H1 (cell line): ENCODE measurements at regions not wholly inside any gene's neighbourhood (a gene's known extent, or its start where the extent isn't known, plus 50 kb on each side); places are given as distances from the start of the nearest gene placed in this dataset.

ENCODE experiments used
- CTCF ChIA-PET: fragments of 300-600 bp; sonication (Branson Sonifier 250); formaldehyde crosslinking; loops from one replicate; lab custom pipeline; 2021; ENCODE audit not compliant: partially characterized antibody; lab: Charles Lee
- POLR2A ChIA-PET: fragments of 300-600 bp; sonication (Branson Sonifier 250); formaldehyde crosslinking; loops from one replicate; lab custom pipeline; 2021; ENCODE audit warnings: inconsistent platforms; ENCODE audit not compliant: partially characterized antibody; lab: Charles Lee
- DNase-seq, 2 experiments: peaks; one replicate each; pipeline versions ENCODE4 v3.0.0 to v3.0.0-alpha.2; 2010 to 2022; ENCODE audit warnings: low spot score in 2 of 2, low read depth in 1 of 2, mixed read lengths in 1 of 2
- FAIRE-seq: peaks from 2 replicates; lab custom pipeline; 2011; peaks lifted over from hg19 to GRCh38; lab: Jason Lieb, UNC
- H2AFZ ChIP-seq: 2 replicates; pipeline ENCODE4 v1.8.1; 2012; ENCODE audit warnings: low read length, inconsistent platforms
- H2AK5ac ChIP-seq: 2 replicates; pipeline ENCODE4 v1.6.1; 2013; ENCODE audit warnings: low read depth, low read length
- H2BK120ac ChIP-seq: replicated peaks from 2 replicates; pipeline ENCODE3; 2013; ENCODE audit warnings: low read depth, low read length, inconsistent platforms
- H2BK12ac ChIP-seq: 2 replicates; pipeline ENCODE4 v1.6.1; 2013; ENCODE audit warnings: low read depth, low read length
- H2BK15ac ChIP-seq: 2 replicates; pipeline ENCODE4 v1.6.1; 2013; ENCODE audit warnings: low read length
- H2BK20ac ChIP-seq: 2 replicates; pipeline ENCODE4 v1.6.1; 2013; ENCODE audit warnings: low read length
- H2BK5ac ChIP-seq: 2 replicates; pipeline ENCODE4 v1.6.1; 2013; ENCODE audit warnings: low read depth, low read length
- H3K14ac ChIP-seq: 2 replicates; pipeline ENCODE4 v1.6.1; 2013; ENCODE audit warnings: inconsistent platforms; ENCODE audit not compliant: insufficient read length
- H3K18ac ChIP-seq: 2 replicates; pipeline ENCODE4 v1.6.1; 2013; ENCODE audit warnings: low read length; ENCODE audit errors: extremely low read depth
- H3K23ac ChIP-seq: 2 replicates; pipeline ENCODE4 v1.6.1; 2013; ENCODE audit warnings: inconsistent platforms; ENCODE audit not compliant: insufficient read length
- H3K23me2 ChIP-seq: 2 replicates; pipeline ENCODE4 v1.6.1; 2013; ENCODE audit warnings: low read depth, low read length
- H3K27ac ChIP-seq: 2 replicates; pipeline ENCODE4 v1.6.1; 2011; ENCODE audit warnings: low read depth, low read length, inconsistent platforms
- H3K27me3 ChIP-seq, 4 experiments: replicated peaks in 1 of 4; 1 replicate in 1 of 4; 2 replicates in 3 of 4; pipeline versions ENCODE4 v1.6.1 to v1.8.1; 2011 to 2013; ENCODE audit warnings: low read length in 3 of 4, mild to moderate bottlenecking in 3 of 4, inconsistent platforms in 2 of 4, mixed read lengths in 2 of 4, moderate library complexity in 1 of 4; ENCODE audit not compliant: control insufficient read depth in 3 of 4, insufficient read depth in 3 of 4; ENCODE audit errors: extremely low read depth in 1 of 4
- H3K36me3 ChIP-seq, 4 experiments: 2 replicates each; pipeline versions ENCODE4 v1.6.1 to v1.8.1; 2011 to 2013; ENCODE audit warnings: mild to moderate bottlenecking in 4 of 4, low read length in 3 of 4, moderate library complexity in 2 of 4, control low read depth in 1 of 4, inconsistent platforms in 1 of 4; ENCODE audit not compliant: insufficient read depth in 4 of 4, control insufficient read depth in 2 of 4
- H3K4ac ChIP-seq: replicated peaks from 2 replicates; pipeline ENCODE3; 2013; ENCODE audit warnings: low read length, low read depth, mixed read lengths, inconsistent platforms; ENCODE audit not compliant: insufficient read length
- H3K4me1 ChIP-seq, 4 experiments: replicated peaks in 1 of 4; 1 replicate in 1 of 4; 2 replicates in 3 of 4; pipeline versions ENCODE4 v1.6.1 to v1.8.1; 2011 to 2013; ENCODE audit warnings: low read length in 3 of 4, inconsistent platforms in 2 of 4, mixed read lengths in 1 of 4; ENCODE audit not compliant: insufficient read depth in 4 of 4, control insufficient read depth in 3 of 4
- H3K4me2 ChIP-seq, 2 experiments: 2 replicates each; pipeline versions ENCODE4 v1.6.1 to v1.8.1; 2011 to 2013; ENCODE audit warnings: low read depth in 2 of 2, low read length in 2 of 2, control low read depth in 1 of 2, inconsistent platforms in 1 of 2, mild to moderate bottlenecking in 1 of 2; ENCODE audit not compliant: insufficient read depth in 1 of 2
- H3K4me3 ChIP-seq, 4 experiments: fragments of 200-600, 300-600 bp in 1 of 4; sonication (generic), shearing (Covaris generic), sonication (Bioruptor Twin) in 1 of 4; 2 replicates each; pipeline versions ENCODE4 v1.5.1 to v1.8.1; 2011 to 2016; ENCODE audit warnings: low read length in 4 of 4, low read depth in 3 of 4, control low read depth in 2 of 4, inconsistent platforms in 2 of 4, mild to moderate bottlenecking in 2 of 4, mixed read lengths in 1 of 4, moderate library complexity in 1 of 4; ENCODE audit not compliant: insufficient read depth in 2 of 4; ENCODE audit errors: extremely low read depth in 1 of 4
- H3K56ac ChIP-seq: replicated peaks from 2 replicates; pipeline ENCODE3; 2013; ENCODE audit warnings: low read depth, mild to moderate bottlenecking, mixed read lengths, low read length, inconsistent platforms; ENCODE audit not compliant: insufficient read length
- H3K79me1 ChIP-seq: 2 replicates; pipeline ENCODE4 v1.6.1; 2013; ENCODE audit warnings: low read depth, low read length, control low read depth
- H3K79me2 ChIP-seq, 2 experiments: 2 replicates each; pipeline versions ENCODE4 v1.6.1 to v1.8.1; 2012 to 2013; ENCODE audit warnings: low read length in 2 of 2, mild to moderate bottlenecking in 2 of 2, inconsistent platforms in 1 of 2; ENCODE audit not compliant: insufficient read depth in 2 of 2, control insufficient read depth in 1 of 2
- H3K9ac ChIP-seq, 4 experiments: replicated peaks in 1 of 4; 1 replicate in 1 of 4; 2 replicates in 3 of 4; pipeline versions ENCODE4 v1.6.1 to v1.8.1; 2011 to 2013; ENCODE audit warnings: low read depth in 3 of 4, low read length in 3 of 4, control low read depth in 2 of 4, mild to moderate bottlenecking in 2 of 4, moderate library complexity in 2 of 4, inconsistent platforms in 1 of 4; ENCODE audit errors: extremely low read depth in 1 of 4
- H3K9me3 ChIP-seq, 2 experiments: 2 replicates each; pipeline versions ENCODE4 v1.6.1 to v1.8.1; 2012 to 2013; ENCODE audit warnings: mild to moderate bottlenecking in 2 of 2, moderate library complexity in 2 of 2, control low read depth in 1 of 2, inconsistent platforms in 1 of 2, low read depth in 1 of 2, low read length in 1 of 2, mixed read lengths in 1 of 2; ENCODE audit not compliant: insufficient read depth in 2 of 2
- H4K20me1 ChIP-seq, 2 experiments: replicated peaks in 1 of 2; 2 replicates each; pipeline versions ENCODE3 to v1.8.1; 2011 to 2013; ENCODE audit warnings: inconsistent platforms in 2 of 2, low read length in 2 of 2, mild to moderate bottlenecking in 1 of 2; ENCODE audit not compliant: insufficient read depth in 2 of 2, control insufficient read depth in 1 of 2
- H4K5ac ChIP-seq: 2 replicates; pipeline ENCODE4 v1.6.1; 2013; ENCODE audit warnings: low read length, low read depth, mixed read lengths, inconsistent platforms; ENCODE audit not compliant: insufficient read length
- H4K8ac ChIP-seq: 2 replicates; pipeline ENCODE4 v1.8.0; 2013; ENCODE audit warnings: mild to moderate bottlenecking, moderate library complexity, low read length, inconsistent platforms; ENCODE audit not compliant: insufficient read depth; ENCODE audit errors: extremely low read depth
- H4K91ac ChIP-seq: replicated peaks from 2 replicates; pipeline ENCODE3; 2013; ENCODE audit warnings: low read length, mixed read lengths, inconsistent platforms; ENCODE audit not compliant: insufficient read length
- HDAC2 ChIP-seq, 2 experiments: fragments of 300-600 bp in 1 of 2; sonication (generic) in 1 of 2; IDR thresholded peaks; 2 replicates each; pipeline ENCODE4 v1.6.1; 2011 to 2012; ENCODE audit warnings: low read depth in 2 of 2, low read length in 2 of 2, mild to moderate bottlenecking in 2 of 2, moderate library complexity in 2 of 2, borderline replicate concordance in 1 of 2, inconsistent platforms in 1 of 2
- TAF1 ChIP-seq: IDR thresholded peaks from 2 replicates; pipeline ENCODE4 v1.6.1; 2011; ENCODE audit warnings: mild to moderate bottlenecking, low read depth, low read length
- TCF12 ChIP-seq: IDR thresholded peaks from 2 replicates; pipeline ENCODE4 v1.6.1; 2011; ENCODE audit warnings: low read depth, mild to moderate bottlenecking, low read length
- YY1 ChIP-seq: IDR thresholded peaks from 2 replicates; pipeline ENCODE4 v1.6.1; 2011; ENCODE audit warnings: low read depth, mild to moderate bottlenecking, low read length
- ZNF274 ChIP-seq: IDR thresholded peaks from 2 replicates; pipeline ENCODE4 v1.7.0; 2012; ENCODE audit warnings: low read length, borderline replicate concordance; ENCODE audit errors: extremely low read depth
- WGBS, 2 experiments: shearing (Covaris generic) in 1 of 2; methylation state at CpG; one replicate each; pipeline versions ENCODE4 v1.1.6 to v1.1.7; 2013 to 2015; ENCODE audit warnings: low lambda C conversion rate in 2 of 2, mixed read lengths in 2 of 2, inconsistent platforms in 1 of 2, low coverage in 1 of 2, missing lambda C conversion rate in 1 of 2; ENCODE audit not compliant: insufficient replicate concordance in 2 of 2, insufficient coverage in 1 of 2, insufficient read length in 1 of 2; ENCODE audit errors: extremely low coverage in 1 of 2, missing lambda C conversion rate in 1 of 2; 5-methylcytosine and 5-hydroxymethylcytosine counted together

DNA sequence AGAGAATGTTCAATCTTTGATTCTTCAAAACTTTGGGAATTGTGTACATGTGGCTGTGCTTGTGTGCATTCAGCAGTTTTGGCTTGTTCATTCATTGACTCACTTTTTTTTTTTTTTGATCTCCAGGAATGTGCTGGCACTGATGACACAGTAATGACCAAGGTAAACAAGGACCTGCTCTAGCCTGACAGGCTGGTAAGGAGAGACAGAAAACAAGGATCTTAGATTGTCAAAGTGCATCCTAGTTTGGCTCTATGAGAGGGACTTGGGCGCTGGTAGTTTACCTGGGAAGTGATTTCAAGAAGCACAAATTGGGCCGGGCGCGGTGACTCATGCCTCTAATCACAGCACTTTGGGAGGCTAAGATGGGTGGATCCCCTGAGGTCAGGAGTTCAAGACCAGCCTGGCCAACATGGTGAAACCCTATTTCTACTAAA, 233.1 kb upstream of the WSCD1 start:
- H2BK12ac ChIP-seq = no peak overlapping the region
- no peak for TF ChIP-seq TCF12
- no peak for TF ChIP-seq HDAC2 (IDR thresholded peaks at IDR 0.05; ENCODE audit: borderline replicate concordance in 1 of 2, low read depth in 2 of 2, low read length in 2 of 2)
- no peak for TF ChIP-seq ZNF274
- TF ChIP-seq TAF1 = no peak
- no peak for TF ChIP-seq YY1
- TF ChIP-seq, all 59 proteins: peak for 0
- peaks cover 0 to 6% (median 0%) of the 10 kb centered on the region in 4 experiments; a peak in 1 of 7 replicates for H3K4me1 ChIP-seq
- H2AK5ac ChIP-seq = no peak overlapping the region
- no peak overlapping the region for H3K9ac ChIP-seq
- no peak for FAIRE-seq
- no peak overlapping the region for H3K56ac ChIP-seq
- H2BK5ac ChIP-seq = no peak overlapping the region
- H3K79me2 ChIP-seq = no peaks in the 10 kb centered on the region
- no peak overlapping the region for H3K4me3 ChIP-seq
- POLR2A ChIA-PET = no interaction called here
- H2BK20ac ChIP-seq = no peak overlapping the region
- H3K4ac ChIP-seq = no peak overlapping the region
- no peak overlapping the region for H2BK120ac ChIP-seq
- no peak overlapping the region for H3K14ac ChIP-seq
- no peak overlapping the region for H3K4me2 ChIP-seq
- no peak overlapping the region for H4K5ac ChIP-seq
- H3K23ac ChIP-seq = no peak overlapping the region
- 89% methylated on average over 4 of the region's 4 CpGs; no CpG with 5 or more reads in 1 of the 2 experiments for WGBS, 2 experiments
- CTCF ChIA-PET = interaction anchor here (3.2 kb wide), 1 partner anchor 43 kb away, joined by 16 read pairs; no protein-coding TSS in a partner anchor
- H3K27me3 ChIP-seq = no peaks in the 10 kb centered on the region
- no peaks in the 10 kb centered on the region for H3K9me3 ChIP-seq
- H3K79me1 ChIP-seq = no peaks in the 10 kb centered on the region
- no peak overlapping the region for H4K8ac ChIP-seq
- H3K18ac ChIP-seq = no peak overlapping the region
- no peaks in the 10 kb centered on the region for H3K36me3 ChIP-seq
- H2AFZ ChIP-seq = no peak overlapping the region
- H3K23me2 ChIP-seq = no peaks in the 10 kb centered on the region
- no peaks in the 10 kb centered on the region for H4K20me1 ChIP-seq
- no peak overlapping the region for H4K91ac ChIP-seq
- no peak overlapping the region for H2BK15ac ChIP-seq
- DNase-seq = no peak
- no peak overlapping the region for H3K27ac ChIP-seq
